Osteocyte (in vitro differentiated cells): ENCODE measurements at regions not wholly inside any gene's neighbourhood (a gene's known extent, or its start where the extent isn't known, plus 50 kb on each side); places are given as distances from the start of the nearest gene placed in this dataset.

Experiments used
- DNase-seq: peaks from one replicate; pipeline ENCODE4 v3.0.0; 2021; ENCODE audit warnings: mixed read lengths; ENCODE audit not compliant: unreplicated experiment; ENCODE audit errors: extremely low spot score
- H3K27ac Mint-ChIP-seq: one replicate; pipeline ENCODE4 v1.8.0; 2021; ENCODE audit warnings: mild to moderate bottlenecking, mixed read lengths; ENCODE audit not compliant: unreplicated experiment
- H3K27me3 Mint-ChIP-seq: one replicate; pipeline ENCODE4 v1.8.0; 2021; ENCODE audit warnings: mixed read lengths; ENCODE audit not compliant: unreplicated experiment
- H3K36me3 Mint-ChIP-seq: one replicate; pipeline ENCODE4 v1.8.0; 2021; ENCODE audit warnings: mixed read lengths; ENCODE audit not compliant: unreplicated experiment
- H3K4me1 Mint-ChIP-seq: one replicate; pipeline ENCODE4 v1.8.0; 2021; ENCODE audit warnings: mixed read lengths; ENCODE audit not compliant: unreplicated experiment
- H3K4me3 Mint-ChIP-seq: one replicate; pipeline ENCODE4 v1.8.0; 2021; ENCODE audit warnings: mild to moderate bottlenecking, moderate library complexity, mixed read lengths; ENCODE audit not compliant: unreplicated experiment
- H3K9me3 Mint-ChIP-seq: one replicate; pipeline ENCODE4 v1.8.0; 2021; ENCODE audit warnings: mixed read lengths; ENCODE audit not compliant: unreplicated experiment
- TF ChIP-seq, protein P1 (sequence below): fragments of 200-600 bp; sonication (generic); IDR thresholded peaks from 2 replicates; pipeline ENCODE4 v1.5.0; 2021; ENCODE audit warnings: antibody characterized with exemption, mild to moderate bottlenecking, moderate library complexity

DNA sequence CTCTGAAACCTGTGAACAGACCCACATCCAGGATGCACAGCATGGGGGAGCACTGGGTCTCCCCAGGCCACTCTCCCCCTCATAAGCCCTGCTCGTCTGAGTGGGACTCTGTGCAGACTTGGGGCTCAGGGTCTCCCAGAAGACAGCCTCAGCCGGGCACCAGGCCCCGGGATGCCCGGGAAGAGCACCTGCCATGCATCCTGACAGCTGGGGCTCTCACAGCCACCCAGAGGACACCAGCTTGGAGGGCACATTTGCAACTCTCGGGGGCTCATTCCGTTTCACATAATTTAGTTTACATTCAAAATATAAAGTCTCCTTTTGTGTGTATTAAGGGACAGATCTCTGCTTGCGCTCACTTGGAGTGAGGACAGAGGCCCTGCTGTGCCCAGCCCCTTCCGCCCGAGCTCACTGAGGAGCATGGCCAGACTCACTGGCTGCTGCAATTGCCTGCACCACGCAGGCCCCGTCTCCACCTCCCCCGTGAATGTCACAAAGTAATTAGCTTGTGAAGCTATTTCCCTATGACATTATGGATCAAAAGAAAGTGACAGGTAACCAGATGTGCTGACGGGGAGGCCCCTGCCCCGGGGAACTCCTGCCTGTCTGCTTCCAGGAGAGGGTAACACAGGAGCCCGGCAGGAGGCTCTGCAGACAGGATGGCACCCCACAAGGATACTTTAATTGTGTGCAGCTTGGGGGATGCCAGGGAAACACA, 275.6 kb downstream of the BRD1 start:
- Mint-ChIP-seq H3K36me3 (no peaks in the 10 kb centered on the region), H3K27me3 (no peaks in the 10 kb centered on the region), H3K27ac (no peak overlapping the region), H3K4me1 (no peaks in the 10 kb centered on the region), H3K9me3 (peaks cover 5% of the 10 kb centered on the region), H3K4me3 (no peak overlapping the region)
- TF ChIP-seq, protein P1, sequence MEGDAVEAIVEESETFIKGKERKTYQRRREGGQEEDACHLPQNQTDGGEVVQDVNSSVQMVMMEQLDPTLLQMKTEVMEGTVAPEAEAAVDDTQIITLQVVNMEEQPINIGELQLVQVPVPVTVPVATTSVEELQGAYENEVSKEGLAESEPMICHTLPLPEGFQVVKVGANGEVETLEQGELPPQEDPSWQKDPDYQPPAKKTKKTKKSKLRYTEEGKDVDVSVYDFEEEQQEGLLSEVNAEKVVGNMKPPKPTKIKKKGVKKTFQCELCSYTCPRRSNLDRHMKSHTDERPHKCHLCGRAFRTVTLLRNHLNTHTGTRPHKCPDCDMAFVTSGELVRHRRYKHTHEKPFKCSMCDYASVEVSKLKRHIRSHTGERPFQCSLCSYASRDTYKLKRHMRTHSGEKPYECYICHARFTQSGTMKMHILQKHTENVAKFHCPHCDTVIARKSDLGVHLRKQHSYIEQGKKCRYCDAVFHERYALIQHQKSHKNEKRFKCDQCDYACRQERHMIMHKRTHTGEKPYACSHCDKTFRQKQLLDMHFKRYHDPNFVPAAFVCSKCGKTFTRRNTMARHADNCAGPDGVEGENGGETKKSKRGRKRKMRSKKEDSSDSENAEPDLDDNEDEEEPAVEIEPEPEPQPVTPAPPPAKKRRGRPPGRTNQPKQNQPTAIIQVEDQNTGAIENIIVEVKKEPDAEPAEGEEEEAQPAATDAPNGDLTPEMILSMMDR: no peak
- DNase-seq: no peak

DNA sequence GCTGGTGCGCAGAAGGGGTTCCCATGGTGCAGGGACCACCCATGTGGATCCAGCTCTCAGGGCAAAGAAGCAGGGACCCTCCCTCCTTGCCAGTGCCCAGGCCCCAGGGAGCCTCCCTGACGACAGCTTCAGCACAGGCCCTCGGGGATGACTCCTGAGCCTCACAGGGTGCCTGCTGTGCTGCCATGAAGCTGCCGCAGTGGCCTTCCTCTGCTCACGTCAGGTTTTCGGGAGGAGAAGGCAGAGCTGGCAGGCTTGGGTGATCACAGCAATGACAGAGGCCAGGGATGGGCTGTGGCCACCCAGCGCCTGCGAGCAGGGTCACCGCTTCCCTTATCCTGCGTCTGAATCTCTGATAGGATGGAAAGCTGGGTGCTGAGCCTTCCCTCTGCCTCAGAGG, 276.2 kb downstream of the BRD1 start:
- H3K27me3 Mint-ChIP-seq: no peaks in the 10 kb centered on the region
- no peaks in the 10 kb centered on the region for H3K36me3 Mint-ChIP-seq
- no peaks in the 10 kb centered on the region for H3K4me1 Mint-ChIP-seq
- no peak overlapping the region for H3K27ac Mint-ChIP-seq
- H3K9me3 Mint-ChIP-seq: peaks cover 5% of the 10 kb centered on the region
- TF ChIP-seq, protein P1: no peak
- H3K4me3 Mint-ChIP-seq: no peak overlapping the region
- no peak for DNase-seq

DNA sequence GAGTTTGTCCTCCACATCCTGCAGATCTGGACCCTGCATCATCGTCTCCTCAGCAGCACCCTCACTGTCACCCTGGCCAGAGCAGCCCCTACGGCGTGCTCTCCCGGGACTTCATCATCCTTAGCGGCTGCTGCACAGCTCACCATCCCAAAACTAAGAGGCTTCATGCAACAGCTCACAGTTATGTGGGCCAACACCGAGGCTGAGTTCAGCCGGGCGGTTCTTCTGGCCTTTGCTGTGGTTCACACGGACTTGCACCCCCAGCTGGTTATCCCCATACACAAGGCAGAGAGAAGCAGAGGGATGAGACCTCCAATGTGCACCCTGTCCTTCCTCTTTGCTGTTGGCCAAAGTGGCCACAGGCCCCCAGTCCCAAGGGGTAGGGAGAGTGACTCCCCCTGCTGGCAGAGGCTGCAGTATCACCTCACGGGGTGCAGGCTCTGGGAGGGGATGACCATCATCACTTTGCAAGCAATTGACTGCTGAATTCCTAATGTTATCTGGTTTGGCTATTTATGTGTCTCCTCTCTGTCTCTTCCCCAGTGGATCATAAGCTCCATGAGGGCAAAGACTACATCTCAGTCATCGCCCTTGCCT, 276.8 kb downstream of the BRD1 start:
- TF ChIP-seq, protein P1: no peak
- H3K9me3 Mint-ChIP-seq: peaks cover 5% of the 10 kb centered on the region
- H3K27ac Mint-ChIP-seq: no peak overlapping the region
- no peaks in the 10 kb centered on the region for H3K27me3 Mint-ChIP-seq
- H3K4me3 Mint-ChIP-seq: no peak overlapping the region
- no peaks in the 10 kb centered on the region for H3K36me3 Mint-ChIP-seq
- no peak for DNase-seq
- no peaks in the 10 kb centered on the region for H3K4me1 Mint-ChIP-seq

DNA sequence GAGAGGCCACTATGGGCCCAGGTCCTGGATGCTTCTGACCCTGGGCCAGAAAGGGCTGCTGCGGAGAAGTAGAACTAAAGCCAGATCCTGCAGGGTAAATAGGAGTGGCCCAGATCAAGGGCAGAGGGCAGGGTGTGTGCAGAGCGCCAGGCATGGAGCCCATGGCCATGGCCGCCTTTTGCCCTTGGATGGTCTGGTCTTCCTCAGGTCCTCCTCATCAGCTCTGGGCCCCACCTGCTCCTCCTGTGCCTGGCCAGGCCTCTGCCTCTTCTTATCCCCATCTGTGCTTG, 277.6 kb downstream of the BRD1 start:
- no peak for DNase-seq
- H3K27ac Mint-ChIP-seq: no peak overlapping the region
- no peak overlapping the region for H3K4me3 Mint-ChIP-seq
- TF ChIP-seq, protein P1: no peak
- no peaks in the 10 kb centered on the region for H3K27me3 Mint-ChIP-seq
- no peaks in the 10 kb centered on the region for H3K4me1 Mint-ChIP-seq
- peaks cover 5% of the 10 kb centered on the region for H3K9me3 Mint-ChIP-seq
- no peaks in the 10 kb centered on the region for H3K36me3 Mint-ChIP-seq

DNA sequence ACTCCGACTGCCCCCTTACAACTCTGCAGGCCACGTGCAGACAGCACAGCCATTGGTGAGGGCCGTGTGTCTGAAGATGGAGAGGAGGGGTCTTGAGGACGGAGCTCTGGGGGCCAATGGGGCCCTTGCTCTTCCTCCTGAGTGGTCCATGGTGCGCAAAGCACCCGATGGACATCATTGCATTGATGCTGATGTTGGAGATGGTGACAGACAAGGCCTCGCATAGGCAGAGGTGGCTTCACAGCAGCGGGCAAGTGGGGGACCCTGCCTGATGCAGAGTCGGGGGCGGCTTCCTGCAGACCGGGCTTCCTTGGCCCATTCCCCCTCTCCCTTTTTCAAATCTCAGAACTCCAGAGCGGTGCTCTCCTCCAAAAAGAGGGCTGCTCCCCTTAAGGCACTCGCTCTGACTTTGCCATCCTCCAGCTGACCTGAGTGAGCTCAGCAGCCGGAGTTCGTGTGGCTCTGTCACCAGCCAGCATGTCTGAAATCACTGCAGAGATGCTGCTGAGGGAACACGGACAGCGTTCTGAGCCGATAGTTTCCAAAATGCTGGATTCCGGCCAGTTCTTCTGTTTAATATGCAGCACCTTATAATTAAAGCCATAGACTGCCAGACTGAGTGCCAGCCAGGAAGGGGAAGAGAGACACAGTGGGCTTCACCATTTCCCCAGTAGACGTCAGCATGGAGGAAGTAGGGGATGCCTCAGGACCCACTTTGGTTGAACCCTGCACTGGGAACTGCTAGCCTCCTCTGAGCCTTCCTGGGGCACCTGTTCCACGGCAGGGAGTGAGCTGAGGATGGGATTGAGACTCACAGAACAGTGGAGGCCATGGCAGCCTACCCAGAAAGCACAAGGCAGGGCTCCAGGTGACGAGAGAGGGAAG, 278.2 kb downstream of the BRD1 start:
- H3K27ac Mint-ChIP-seq: no peak overlapping the region

More for the DNA sequence above, 278.2 kb downstream of the BRD1 start:
- H3K4me3 Mint-ChIP-seq: no peak overlapping the region
- peaks cover 5% of the 10 kb centered on the region for H3K9me3 Mint-ChIP-seq
- DNase-seq: no peak
- H3K4me1 Mint-ChIP-seq: no peaks in the 10 kb centered on the region
- no peaks in the 10 kb centered on the region for H3K27me3 Mint-ChIP-seq
- TF ChIP-seq, protein P1: no peak
- no peaks in the 10 kb centered on the region for H3K36me3 Mint-ChIP-seq
